GM12892 (cell line): ENCODE measurements at regions not wholly inside any gene's neighbourhood (a gene's known extent, or its start where the extent isn't known, plus 50 kb on each side); places are given as distances from the start of the nearest gene placed in this dataset.

ENCODE experiments used
- DNase-seq: peaks from one replicate; pipeline ENCODE4 v3.0.0; 2011; ENCODE audit not compliant: insufficient read length
- FAIRE-seq: peaks from 2 replicates; lab custom pipeline; 2011; peaks lifted over from hg19 to GRCh38; lab: Jason Lieb, UNC
- POLR2A ChIP-seq: IDR thresholded peaks from 2 replicates; pipeline ENCODE4 v1.6.1; 2011; ENCODE audit warnings: low read depth, low read length, control low read depth
- POLR2AphosphoS5 ChIP-seq: IDR thresholded peaks from 2 replicates; pipeline ENCODE4 v1.6.1; 2011; ENCODE audit warnings: low read depth, low read length, control low read depth
- TAF1 ChIP-seq: IDR thresholded peaks from 2 replicates; pipeline ENCODE4 v1.6.1; 2011; ENCODE audit warnings: low read depth, mild to moderate bottlenecking, control low read depth, low read length, borderline replicate concordance

GRCh38 chr6:14622909-14623505, 505.4 kb downstream of the CD83 start:
- no peak for TF ChIP-seq POLR2A
- no peak for TF ChIP-seq TAF1
- no peak for TF ChIP-seq POLR2AphosphoS5
- DNase-seq = no peak
- no peak for FAIRE-seq

DNA sequence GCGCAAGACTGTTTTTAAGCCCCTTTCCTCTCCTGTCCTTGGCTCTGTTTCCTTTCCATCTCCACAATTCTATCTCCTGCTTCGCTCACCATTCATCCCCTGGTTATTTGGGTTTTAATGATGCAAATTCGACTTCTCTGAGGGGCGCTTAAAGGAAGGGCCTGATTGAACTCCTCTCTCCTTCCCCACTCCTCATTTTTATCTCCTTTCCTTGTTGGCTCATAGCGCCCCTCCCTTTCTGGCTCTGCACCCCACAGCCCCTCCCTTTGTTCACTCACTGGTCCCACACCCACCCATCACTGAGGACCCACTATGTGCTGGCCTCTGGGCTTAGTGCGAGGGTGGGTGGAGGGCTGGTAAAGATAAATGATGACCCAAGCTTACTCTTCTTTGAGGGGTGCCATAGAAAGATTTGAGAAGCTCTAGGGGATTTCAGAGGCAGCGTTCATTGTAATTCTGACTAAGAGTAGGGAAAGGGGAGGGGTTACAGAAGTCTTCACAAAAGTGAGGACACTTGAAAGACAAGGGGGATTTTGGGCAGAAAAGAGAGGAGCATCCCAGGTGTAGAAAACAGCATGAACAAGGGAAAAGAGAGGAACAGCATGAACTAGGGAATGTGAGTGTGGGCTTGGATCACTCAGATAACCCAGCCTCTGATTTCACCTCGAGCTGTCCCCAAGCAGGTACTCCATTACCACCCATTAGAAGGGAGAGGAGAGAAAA, 507.8 kb downstream of the CD83 start:
- TF ChIP-seq POLR2A (no peak), TAF1 (no peak), POLR2AphosphoS5 (no peak)
- DNase-seq (no peak), FAIRE-seq (no peak)

DNA sequence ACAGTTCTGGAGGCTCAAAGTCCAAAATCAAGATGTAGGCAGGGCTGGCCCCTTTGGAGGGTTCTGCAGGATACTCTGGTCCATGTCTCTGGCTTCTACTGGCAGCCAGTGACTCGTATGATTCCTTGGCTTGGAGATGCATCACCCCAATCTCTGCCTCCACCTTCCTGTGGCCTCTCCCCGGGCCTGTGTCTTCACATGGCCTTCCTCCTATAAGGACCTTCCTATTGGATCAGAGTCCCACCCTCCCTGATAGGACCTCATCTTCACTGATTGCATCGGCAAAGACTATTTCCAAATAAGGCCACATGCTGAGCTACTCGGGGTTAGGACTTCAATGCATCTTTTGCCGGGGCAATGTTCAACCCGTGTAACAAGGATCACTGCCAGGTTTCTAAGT, 509.0 kb downstream of the CD83 start:
- TF ChIP-seq POLR2AphosphoS5 = no peak
- FAIRE-seq = no peak
- DNase-seq = no peak

DNA sequence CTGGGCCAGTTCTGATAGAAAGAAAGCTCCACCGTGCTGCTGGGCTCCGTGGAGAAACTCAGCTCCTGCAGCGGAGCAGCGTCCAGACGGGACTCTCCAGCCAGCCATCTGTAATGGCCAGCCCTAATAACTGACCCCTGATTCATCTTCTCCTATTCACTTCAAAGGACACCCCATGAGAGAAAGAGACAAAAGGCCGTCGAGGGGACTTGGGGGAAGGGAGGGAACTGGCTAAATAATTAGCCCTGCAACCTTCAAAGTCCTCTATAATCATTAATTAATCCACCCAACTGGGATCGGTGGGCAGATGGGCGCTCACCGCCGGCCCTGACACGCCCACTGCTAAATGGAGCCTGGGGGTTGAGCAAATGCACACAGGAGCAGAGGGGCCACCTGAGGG, 512.4 kb downstream of the CD83 start:
- TF ChIP-seq POLR2A (no peak), TAF1 (no peak), POLR2AphosphoS5 (no peak)
- DNase-seq = no peak
- FAIRE-seq = no peak

- no peak for TF ChIP-seq TAF1
- TF ChIP-seq POLR2AphosphoS5 = no peak
- TF ChIP-seq POLR2A = no peak
- no peak for FAIRE-seq
- no peak for DNase-seq
These were observed 515.9 kb downstream of the CD83 start for GRCh38 chr6:14633479-14633878.

- FAIRE-seq = no peak
- TF ChIP-seq TAF1 (no peak), POLR2AphosphoS5 (no peak), POLR2A (no peak)
- DNase-seq = no peak
These were observed 516.5 kb downstream of the CD83 start for GRCh38 chr6:14634072-14634471.

DNA sequence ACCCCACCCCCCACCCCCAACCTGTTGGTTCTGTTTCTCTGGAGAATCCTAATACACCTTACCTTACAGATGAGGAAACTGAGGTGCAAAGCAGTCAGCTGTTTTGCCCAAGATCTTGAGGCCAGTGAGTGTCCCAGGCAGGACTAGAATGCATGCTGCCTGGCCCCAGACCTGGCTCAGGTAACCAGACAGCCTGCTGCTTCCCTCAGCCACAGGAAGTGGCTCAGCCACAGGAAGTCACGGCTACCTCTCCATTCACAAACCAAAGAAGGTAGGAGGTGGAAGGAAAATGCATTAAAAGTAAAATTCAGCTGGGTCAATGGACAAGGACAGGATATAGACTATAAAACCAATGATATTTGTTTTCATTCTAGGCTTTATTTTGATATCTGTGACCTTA, 517.6 kb downstream of the CD83 start:
- TF ChIP-seq POLR2AphosphoS5 (no peak), TAF1 (no peak), POLR2A (no peak)
- DNase-seq = no peak
- peak; percentile 54 for FAIRE-seq

- FAIRE-seq (peak; percentile 53), DNase-seq (no peak)
- TF ChIP-seq TAF1 = no peak
- TF ChIP-seq POLR2A = no peak
- no peak for TF ChIP-seq POLR2AphosphoS5
These were observed 518.5 kb downstream of the CD83 start for GRCh38 chr6:14635934-14636591.

DNA sequence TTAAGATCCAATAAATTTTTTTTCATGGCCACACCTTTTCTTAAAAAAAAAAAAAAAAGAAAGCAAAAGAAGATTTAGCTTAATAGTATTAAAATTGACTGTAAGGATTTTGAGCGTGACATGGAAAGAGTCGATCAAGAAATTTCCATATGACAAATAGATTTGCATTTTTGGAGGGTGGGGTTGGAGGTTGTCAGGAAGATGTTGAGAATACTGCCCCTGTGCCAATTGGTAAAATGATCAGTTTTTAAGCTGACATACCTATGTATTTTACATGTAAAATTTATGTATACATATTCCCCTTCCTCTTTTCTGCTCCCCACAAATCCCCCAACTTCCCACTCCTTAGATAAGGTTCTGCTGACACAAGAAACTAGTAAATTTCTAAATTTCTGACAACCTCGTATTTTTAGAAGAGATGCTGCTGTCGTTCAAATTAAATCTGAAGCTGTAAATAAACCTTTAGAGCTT, 520.9 kb downstream of the CD83 start:
- FAIRE-seq = peak; percentile 65
- DNase-seq = no peak
- TF ChIP-seq TAF1 (no peak), POLR2AphosphoS5 (no peak), POLR2A (no peak)

- no peak for TF ChIP-seq POLR2AphosphoS5
- TF ChIP-seq POLR2A = no peak
- no peak for TF ChIP-seq TAF1
- FAIRE-seq (no peak), DNase-seq (no peak)
These were observed 521.6 kb downstream of the CD83 start for GRCh38 chr6:14638906-14639761.

- FAIRE-seq (no peak), DNase-seq (no peak)
- TF ChIP-seq TAF1 = no peak
- TF ChIP-seq POLR2AphosphoS5 = no peak
These were observed 522.5 kb downstream of the CD83 start for GRCh38 chr6:14639983-14640599.
